K562 (cell line): ENCODE measurements at regions not wholly inside any gene's neighbourhood (a gene's known extent, or its start where the extent isn't known, plus 50 kb on each side); places are given as distances from the start of the nearest gene placed in this dataset.

Experiments used
- ATAC-seq: fragments of 200-7000 bp; cut with Tn5 transposase; 3 replicates; pipeline ENCODE4 v1.9.1; 2020; ENCODE audit warnings: moderate library complexity
- BruUV-seq: library from RNA; stranded (reverse); fragments of 400-500 nt; replicated peaks from 2 replicates; lab custom pipeline; 2021; lab: Mats Ljungman, UMichigan
- CTCF ChIA-PET: fragments of 300-600 bp; formaldehyde crosslinking; extraction: SDS; loops from one replicate; lab custom pipeline; 2021; ENCODE audit warnings: low intra/inter-chr PET ratio; lab: Yijun Ruan, JAX
- POLR2A ChIA-PET: fragments of 300-600, 350-650 bp; sonication (Branson Sonifier 250); formaldehyde crosslinking; extraction: SDS; loops from one replicate; lab custom pipeline; 2021; ENCODE audit warnings: antibody characterized with exemption, inconsistent platforms; lab: Yijun Ruan, JAX
- DNase-seq, 4 experiments: peaks; one replicate each; pipeline versions ENCODE4 v3.0.0 to v3.0.0-alpha.2; 2011 to 2018; ENCODE audit warnings: low spot score in 3 of 4, mixed read lengths in 3 of 4; ENCODE audit errors: extremely low read depth in 1 of 4
- FAIRE-seq: peaks from 2 replicates; lab custom pipeline; 2011; peaks lifted over from hg19 to GRCh38; lab: Jason Lieb, UNC
- H2AFZ ChIP-seq: 2 replicates; pipeline ENCODE4 v1.6.0; 2011; ENCODE audit warnings: low read depth, low read length, control low read depth, inconsistent platforms
- H3K27ac ChIP-seq: fragments of 200-600 bp; 3 replicates; pipeline ENCODE4 v1.8.0; 2011; ENCODE audit warnings: low read depth, mild to moderate bottlenecking, control low read depth, inconsistent platforms, low read length, moderate library complexity, mixed read lengths; ENCODE audit errors: extremely low read depth
- H3K27me3 ChIP-seq, 2 experiments: fragments of 300-600 bp in 1 of 2; 2 replicates in 1 of 2; 3 replicates in 1 of 2; pipeline versions ENCODE4 v1.6.0 to v1.8.0; 2011; ENCODE audit warnings: inconsistent platforms in 2 of 2, low read length in 2 of 2, mild to moderate bottlenecking in 1 of 2, mixed read lengths in 1 of 2, moderate library complexity in 1 of 2; ENCODE audit not compliant: control insufficient read depth in 2 of 2, insufficient read depth in 2 of 2
- H3K36me3 ChIP-seq: fragments of 300-600 bp; 3 replicates; pipeline ENCODE4 v1.8.0; 2011; ENCODE audit warnings: mild to moderate bottlenecking, low read length, inconsistent platforms; ENCODE audit not compliant: control insufficient read depth, insufficient read depth
- H3K4me1 ChIP-seq, 2 experiments: fragments of 200-600 bp in 1 of 2; replicated peaks in 1 of 2; 2 replicates in 1 of 2; 3 replicates in 1 of 2; pipeline versions ENCODE4 v1.5.1 to v1.8.0; 2011; ENCODE audit warnings: inconsistent platforms in 2 of 2, low read length in 2 of 2, mild to moderate bottlenecking in 1 of 2, mixed read lengths in 1 of 2, moderate library complexity in 1 of 2; ENCODE audit not compliant: control insufficient read depth in 2 of 2, insufficient read depth in 2 of 2
- H3K4me2 ChIP-seq: 2 replicates; pipeline ENCODE4 v1.6.1; 2011; ENCODE audit warnings: low read length, control low read depth, inconsistent platforms, mixed read lengths; ENCODE audit not compliant: insufficient read depth
- H3K4me3 ChIP-seq: fragments of 200-600 bp; sonication (generic), shearing (Covaris generic); 2 replicates; pipeline ENCODE4 v1.5.1; 2016; ENCODE audit warnings: control low read depth, inconsistent platforms
- H3K79me2 ChIP-seq: fragments of 200-600 bp; 3 replicates; pipeline ENCODE4 v1.8.0; 2011; ENCODE audit warnings: low read length, inconsistent platforms; ENCODE audit not compliant: control insufficient read depth, insufficient read depth
- H3K9ac ChIP-seq, 2 experiments: 2 replicates each; pipeline versions ENCODE4 v1.6.0 to v1.6.1; 2011; ENCODE audit warnings: low read depth in 2 of 2, low read length in 2 of 2, control low read depth in 1 of 2, inconsistent platforms in 1 of 2, mild to moderate bottlenecking in 1 of 2, mixed read lengths in 1 of 2; ENCODE audit not compliant: insufficient read depth in 1 of 2
- H3K9me1 ChIP-seq: one replicate; pipeline ENCODE4 v1.6.0; 2011; ENCODE audit warnings: inconsistent platforms, mild to moderate bottlenecking, low read length, moderate library complexity; ENCODE audit not compliant: control insufficient read depth, insufficient read depth
- H3K9me3 ChIP-seq: replicated peaks from 2 replicates; pipeline ENCODE4 v1.5.1; 2011; ENCODE audit warnings: low read depth, low read length, inconsistent platforms; ENCODE audit not compliant: control insufficient read depth, insufficient read depth
- H4K20me1 ChIP-seq: replicated peaks from 2 replicates; pipeline ENCODE4 v1.6.1; 2011; ENCODE audit warnings: low read length, inconsistent platforms, mixed read lengths; ENCODE audit not compliant: control insufficient read depth, insufficient read depth
- ADNP ChIP-seq: fragments of 200-800 bp; sonication (Bioruptor generic); IDR thresholded peaks from 2 replicates; pipeline ENCODE4 v1.6.1; 2016; ENCODE audit warnings: missing genetic modification characterization, missing compliant biosample characterization
- HMGXB4 ChIP-seq: sonication (generic); formaldehyde crosslinking; IDR thresholded peaks from 2 replicates; pipeline ENCODE4 v1.8.1; 2023; ENCODE audit warnings: mild to moderate bottlenecking, missing genetic modification reagents
- KDM2B ChIP-seq: fragments of 250-450 bp; sonication (Bioruptor Pico); IDR thresholded peaks from 2 replicates; pipeline ENCODE4 v1.8.0; 2021; ENCODE audit warnings: mild to moderate bottlenecking, moderate library complexity
- USF2 ChIP-seq: sonication (generic); formaldehyde crosslinking; IDR thresholded peaks from 2 replicates; pipeline ENCODE4 v1.5.0; 2020; ENCODE audit warnings: missing genetic modification reagents
- ZC3H4 ChIP-seq: sonication (generic); formaldehyde crosslinking; IDR thresholded peaks from 2 replicates; pipeline ENCODE4 v1.9.0; 2021; ENCODE audit warnings: missing genetic modification reagents, borderline replicate concordance
- ZNF143 ChIP-seq: sonication (generic); formaldehyde crosslinking; IDR thresholded peaks from 2 replicates; pipeline ENCODE4 v1.9.0; 2022; ENCODE audit warnings: mild to moderate bottlenecking, missing genetic modification reagents
- ZNF444 ChIP-seq: fragments of 250-450 bp; sonication (Bioruptor Pico); IDR thresholded peaks from 2 replicates; pipeline ENCODE4 v1.4.0; 2020; ENCODE audit warnings: mild to moderate bottlenecking, moderate library complexity
- ZNF551 ChIP-seq: fragments of 250-450 bp; sonication (Bioruptor Pico); IDR thresholded peaks from 2 replicates; pipeline ENCODE4 v1.5.0; 2021; ENCODE audit warnings: mild to moderate bottlenecking, moderate library complexity
- whole genome bisulfite sequencing: fragments of 100-300 bp; shearing (Covaris generic); methylation state at CpG from one replicate; pipeline ENCODE4 v1.1.6; 2016; ENCODE audit warnings: low coverage, mixed read lengths; ENCODE audit not compliant: insufficient coverage; ENCODE audit errors: missing lambda C conversion rate; 5-methylcytosine and 5-hydroxymethylcytosine counted together
- in situ Hi-C: fragments of 300-500 bp; cut with MboI; formaldehyde crosslinking; loops from 4 replicates; pipeline ENCODE4 v1.15.0; 2018; ENCODE audit warnings: inconsistent platforms, mixed read lengths
- intact Hi-C: fragments of 100-400 bp; cut with micrococcal nuclease; formaldehyde crosslinking; loops from 2 replicates; pipeline ENCODE4 v1.14.2; 2022

- intact Hi-C loops (no loop called here), in situ Hi-C loops (no loop called here)
- CTCF ChIA-PET: no interaction called here
- H3K4me1 ChIP-seq: no peaks in the 10 kb centered on the region
- TF ChIP-seq ADNP: no peak
- TF ChIP-seq ZNF551 (CRISPR knock-in tag): no peak
- no peak for TF ChIP-seq ZNF444 (CRISPR knock-in tag)
- no peak for TF ChIP-seq ZNF143 (CRISPR knock-in tag)
- TF ChIP-seq KDM2B (CRISPR knock-in tag): no peak
- TF ChIP-seq USF2 (CRISPR knock-in tag): no peak
- no peak for TF ChIP-seq ZC3H4 (CRISPR knock-in tag)
- TF ChIP-seq HMGXB4 (CRISPR knock-in tag): no peak
- no peaks in the 10 kb centered on the region for H3K79me2 ChIP-seq
- POLR2A ChIA-PET: no interaction called here
- BruUV-seq: no TSS peak
- H2AFZ ChIP-seq: no peak overlapping the region
- H3K4me2 ChIP-seq: no peak overlapping the region
- H4K20me1 ChIP-seq: no peaks in the 10 kb centered on the region
- H3K9me1 ChIP-seq: no peaks in the 10 kb centered on the region
- H3K27me3 ChIP-seq: no peaks in the 10 kb centered on the region; a peak in 2 of 5 replicates
- H3K4me3 ChIP-seq: no peak overlapping the region
- H3K9ac ChIP-seq: no peak overlapping the region
- no peaks in the 10 kb centered on the region for H3K36me3 ChIP-seq
- no peaks in the 10 kb centered on the region for H3K9me3 ChIP-seq
- no peak overlapping the region for H3K27ac ChIP-seq
- FAIRE-seq: no peak
- 0% methylated on average over 8 of the region's 8 CpGs for WGBS
- ATAC-seq: no peak
- no peak for DNase-seq
Observed at GRCh38 chr20:60249436-60249835, 291.2 kb downstream of the CDH26 start.
